GM18517 (cell line): ENCODE measurements at regions not wholly inside any gene's neighbourhood (a gene's known extent, or its start where the extent isn't known, plus 50 kb on each side); places are given as distances from the start of the nearest gene placed in this dataset.

Experiments
- ATAC-seq: cut with Tn5 transposase; IDR thresholded peaks from one replicate; pipeline ENCODE4 v1.9.1; 2021; ENCODE audit warnings: mild to moderate bottlenecking, moderate library complexity; ENCODE audit not compliant: unreplicated experiment

- ATAC-seq: no peak
Observed at GRCh38 chr4:111228396-111228795, 605.5 kb upstream of the PITX2 start.

- no peak for ATAC-seq
Observed at GRCh38 chr4:111228874-111229273, 606.0 kb upstream of the PITX2 start.

- ATAC-seq: no peak
Observed at GRCh38 chr4:111230265-111230664, 607.4 kb upstream of the PITX2 start.

GRCh38 chr4:111231281-111231680, 608.4 kb upstream of the PITX2 start:
- ATAC-seq: no peak

GRCh38 chr4:111234939-111235338, 612.1 kb upstream of the PITX2 start:
- ATAC-seq: no peak

- no peak for ATAC-seq
Observed at GRCh38 chr4:111263836-111264235, 641.0 kb upstream of the PITX2 start.

- no peak for ATAC-seq
Observed at GRCh38 chr4:111266937-111267336, 644.1 kb upstream of the PITX2 start.

- no peak for ATAC-seq
Observed at GRCh38 chr4:111267786-111268185, 644.9 kb upstream of the PITX2 start.

GRCh38 chr4:111268769-111269414, 646.0 kb upstream of the PITX2 start:
- no peak for ATAC-seq

- no peak for ATAC-seq
Observed at GRCh38 chr4:111269439-111269838, 646.6 kb upstream of the PITX2 start.

GRCh38 chr4:111274060-111274459, 651.2 kb upstream of the PITX2 start:
- no peak for ATAC-seq

- ATAC-seq: no peak
Observed at GRCh38 chr4:111274486-111274885, 651.6 kb upstream of the PITX2 start.

GRCh38 chr4:111281219-111281618, 658.3 kb upstream of the PITX2 start:
- no peak for ATAC-seq

GRCh38 chr4:111282035-111282434, 659.2 kb upstream of the PITX2 start:
- ATAC-seq: no peak

GRCh38 chr4:111283066-111283677, 660.3 kb upstream of the PITX2 start:
- peak; percentile 75 for ATAC-seq

- no peak for ATAC-seq
Observed at GRCh38 chr4:111296466-111296865, 673.6 kb upstream of the PITX2 start.

GRCh38 chr4:111303806-111304205, 680.9 kb upstream of the PITX2 start:
- ATAC-seq: no peak

- no peak for ATAC-seq
Observed at GRCh38 chr4:111323496-111323895, 700.6 kb upstream of the PITX2 start.

- ATAC-seq: no peak
Observed at GRCh38 chr4:111323916-111324315, 701.0 kb upstream of the PITX2 start.

GRCh38 chr4:111326450-111326849, 703.6 kb upstream of the PITX2 start:
- ATAC-seq: no peak

GRCh38 chr4:111330786-111331185, 707.9 kb upstream of the PITX2 start:
- no peak for ATAC-seq

- no peak for ATAC-seq
Observed at GRCh38 chr4:111334361-111334760, 711.5 kb upstream of the PITX2 start.
